ENCODE measurements at regions not wholly inside any gene's neighbourhood (a gene's known extent, or its start where the extent isn't known, plus 50 kb on each side); places are given as distances from the start of the nearest gene placed in this dataset.

- no peak overlapping the region for H3K27ac ChIP-seq (ENCODE audit: low read depth, low read length)
- 74 to 94% methylated on average over 2 to 5 of the region's 5 CpGs for WGBS, 2 experiments (ENCODE audit: insufficient coverage in 1 of 2, insufficient read length in 1 of 2)
- H3K9ac ChIP-seq (ENCODE audit: extremely low read depth, low read length, poor library complexity, severe bottlenecking) = no peak overlapping the region
- peaks cover 6% of the 10 kb centered on the region for H3K9me3 Mint-ChIP-seq
- no peaks in the 10 kb centered on the region for H3K27me3 ChIP-seq (ENCODE audit: control insufficient read depth, insufficient read depth, low read length, poor library complexity, severe bottlenecking)
- H3K4me3 ChIP-seq (ENCODE audit: low read length) = no peak overlapping the region
- H3K27ac Mint-ChIP-seq = no peak overlapping the region
- no peak for TF ChIP-seq CTCF (conservative IDR thresholded peaks at IDR 0.05)
- H3K27me3 Mint-ChIP-seq (ENCODE audit: insufficient read depth) = peaks cover 2% of the 10 kb centered on the region
- no peaks in the 10 kb centered on the region for H3K4me1 ChIP-seq (ENCODE audit: control insufficient read depth, insufficient read depth, low read length)
- H3K4me1 Mint-ChIP-seq = no peaks in the 10 kb centered on the region
- no peaks in the 10 kb centered on the region for H3K36me3 Mint-ChIP-seq (ENCODE audit: low read depth)
- H3K36me3 ChIP-seq (ENCODE audit: control insufficient read depth, insufficient read depth, low read length) = no peaks in the 10 kb centered on the region
- H3K9me3 ChIP-seq (ENCODE audit: control insufficient read depth, low read length) = no peaks in the 10 kb centered on the region
- no peak overlapping the region for H3K4me3 Mint-ChIP-seq
- no peak for DNase-seq
Measured at GRCh38 chr6:167426084-167426483, 101.2 kb downstream of the TTLL2 start.

- H3K27ac Mint-ChIP-seq = no peak overlapping the region
- Histone ChIP-seq H3K36me3 (ENCODE audit: control insufficient read depth, insufficient read depth, low read length) (no peaks in the 10 kb centered on the region), H3K27ac (ENCODE audit: low read depth, low read length) (no peak overlapping the region), H3K4me1 (ENCODE audit: control insufficient read depth, insufficient read depth, low read length) (no peaks in the 10 kb centered on the region), H3K9me3 (ENCODE audit: control insufficient read depth, low read length) (no peaks in the 10 kb centered on the region), H3K9ac (ENCODE audit: extremely low read depth, low read length, poor library complexity, severe bottlenecking) (no peak overlapping the region), H3K27me3 (ENCODE audit: control insufficient read depth, insufficient read depth, low read length, poor library complexity, severe bottlenecking) (no peaks in the 10 kb centered on the region), H3K4me3 (ENCODE audit: low read length) (no peak overlapping the region)
- H3K4me1 Mint-ChIP-seq = no peaks in the 10 kb centered on the region
- H3K4me3 Mint-ChIP-seq = no peak overlapping the region
- H3K27me3 Mint-ChIP-seq (ENCODE audit: insufficient read depth) = peaks cover 2% of the 10 kb centered on the region
- peaks cover 3% of the 10 kb centered on the region for H3K9me3 Mint-ChIP-seq
- no peak for TF ChIP-seq CTCF (conservative IDR thresholded peaks at IDR 0.05)
- 73 to 97% methylated on average over 4 to 5 of the region's 5 CpGs for WGBS, 2 experiments (ENCODE audit: insufficient coverage in 1 of 2, insufficient read length in 1 of 2)
- H3K36me3 Mint-ChIP-seq (ENCODE audit: low read depth) = no peaks in the 10 kb centered on the region
- DNase-seq = no peak
Measured at GRCh38 chr6:167426651-167427050, 101.8 kb downstream of the TTLL2 start.

- WGBS, 2 experiments (ENCODE audit: insufficient coverage in 1 of 2, insufficient read length in 1 of 2) = 60 to 84% methylated on average over 1 to 4 of the region's 4 CpGs
- peaks cover 3% of the 10 kb centered on the region for H3K9me3 Mint-ChIP-seq
- H3K4me1 Mint-ChIP-seq = no peaks in the 10 kb centered on the region
Measured at GRCh38 chr6:167428664-167429333, 103.9 kb downstream of the TTLL2 start.

More at GRCh38 chr6:167428664-167429333, 103.9 kb downstream of the TTLL2 start:
- H3K4me3 Mint-ChIP-seq = no peak overlapping the region
- no peak overlapping the region for H3K27ac Mint-ChIP-seq
- no peak for DNase-seq
- Histone ChIP-seq H3K9me3 (ENCODE audit: control insufficient read depth, low read length) (no peaks in the 10 kb centered on the region), H3K4me3 (ENCODE audit: low read length) (no peak overlapping the region), H3K27ac (ENCODE audit: low read depth, low read length) (no peak overlapping the region), H3K9ac (ENCODE audit: extremely low read depth, low read length, poor library complexity, severe bottlenecking) (no peak overlapping the region), H3K36me3 (ENCODE audit: control insufficient read depth, insufficient read depth, low read length) (no peaks in the 10 kb centered on the region), H3K4me1 (ENCODE audit: control insufficient read depth, insufficient read depth, low read length) (no peaks in the 10 kb centered on the region), H3K27me3 (ENCODE audit: control insufficient read depth, insufficient read depth, low read length, poor library complexity, severe bottlenecking) (no peaks in the 10 kb centered on the region)
- peaks cover 2% of the 10 kb centered on the region for H3K27me3 Mint-ChIP-seq (ENCODE audit: insufficient read depth)
- H3K36me3 Mint-ChIP-seq (ENCODE audit: low read depth) = no peaks in the 10 kb centered on the region
- TF ChIP-seq CTCF (conservative IDR thresholded peaks at IDR 0.05) = no peak

Data from endodermal cell (in vitro differentiated cells).